ENCODE measurements at regions not wholly inside any gene's neighbourhood (a gene's known extent, or its start where the extent isn't known, plus 50 kb on each side); places are given as distances from the start of the nearest gene placed in this dataset.

DNA sequence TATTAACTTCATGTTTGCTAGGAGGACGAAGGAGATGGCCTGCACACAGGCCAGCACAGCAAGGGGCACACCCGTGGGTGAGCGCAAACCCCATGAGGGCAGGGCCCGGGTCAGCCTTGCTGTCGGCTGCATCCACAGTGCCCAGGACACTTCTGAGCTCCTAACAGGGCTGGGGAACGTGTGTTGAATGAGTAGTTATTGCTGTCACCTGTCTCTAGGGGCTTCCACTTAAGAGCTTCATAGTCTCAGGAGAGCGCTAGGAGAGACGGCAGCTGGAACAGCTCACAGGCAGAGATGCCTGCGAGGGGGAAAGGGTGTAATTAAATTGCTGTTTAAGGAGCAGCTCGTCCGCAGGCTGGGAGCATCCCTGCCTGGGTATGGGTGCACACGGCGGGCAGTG, 91.4 kb upstream of the NEURL1B start (continued):
- no peak for TF ChIP-seq EZH2 (IDR thresholded peaks at IDR 0.05; ENCODE audit: low read depth, low read length, severe bottlenecking)
- no peak for TF ChIP-seq ASH2L (IDR thresholded peaks at IDR 0.05; ENCODE audit: low read length)
- TF ChIP-seq RAD21 (IDR thresholded peaks at IDR 0.05 in 1 of 2, conservative IDR thresholded peaks at IDR 0.05 in 1 of 2; ENCODE audit: low read depth in 2 of 2, low read length in 2 of 2) = no peak
- TF ChIP-seq, protein P1, sequence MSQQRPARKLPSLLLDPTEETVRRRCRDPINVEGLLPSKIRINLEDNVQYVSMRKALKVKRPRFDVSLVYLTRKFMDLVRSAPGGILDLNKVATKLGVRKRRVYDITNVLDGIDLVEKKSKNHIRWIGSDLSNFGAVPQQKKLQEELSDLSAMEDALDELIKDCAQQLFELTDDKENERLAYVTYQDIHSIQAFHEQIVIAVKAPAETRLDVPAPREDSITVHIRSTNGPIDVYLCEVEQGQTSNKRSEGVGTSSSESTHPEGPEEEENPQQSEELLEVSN (IDR thresholded peaks at IDR 0.05) = no peak

All from H1 (cell line).